GM12878 (cell line): ENCODE measurements at regions not wholly inside any gene's neighbourhood (a gene's known extent, or its start where the extent isn't known, plus 50 kb on each side); places are given as distances from the start of the nearest gene placed in this dataset.

Source experiments
- ATAC-seq: fragments of 200-7000 bp; cut with Tn5 transposase; 3 replicates; pipeline ENCODE4 v1.9.1; 2020; ENCODE audit warnings: mild to moderate bottlenecking, moderate library complexity
- BruUV-seq: library from RNA; stranded (reverse); fragments of 400-500 nt; replicated peaks from 2 replicates; lab custom pipeline; 2021; lab: Mats Ljungman, UMichigan
- CTCF ChIA-PET: fragments of 300-600 bp; sonication (Branson Sonifier 250); formaldehyde crosslinking; extraction: SDS; loops from one replicate; lab custom pipeline; 2021; ENCODE audit warnings: inconsistent platforms; lab: Yijun Ruan, JAX
- POLR2A ChIA-PET: fragments of 350-600 bp; formaldehyde crosslinking; extraction: SDS; loops from one replicate; lab custom pipeline; 2021; ENCODE audit warnings: inconsistent platforms; lab: Charles Lee
- RAD21 ChIA-PET: fragments of 300-600 bp; sonication (Branson Sonifier 250); formaldehyde crosslinking; loops from one replicate; lab custom pipeline; 2023; ENCODE audit warnings: antibody characterized with exemption; ENCODE audit not compliant: unreplicated experiment; lab: Charles Lee
- SMC1A ChIA-PET: fragments of 300-600 bp; sonication (Branson Sonifier 250); formaldehyde crosslinking; loops from one replicate; lab custom pipeline; 2023; ENCODE audit not compliant: unreplicated experiment, uncharacterized antibody; lab: Charles Lee
- DNase-seq: peaks from one replicate; pipeline ENCODE4 v3.0.0-alpha.2; 2011; ENCODE audit warnings: low read depth, low spot score
- FAIRE-seq: peaks from 3 replicates; lab custom pipeline; 2011; peaks lifted over from hg19 to GRCh38; lab: Jason Lieb, UNC
- H2AFZ ChIP-seq: 2 replicates; pipeline ENCODE4 v1.6.0; 2011; ENCODE audit warnings: low read depth, low read length, control low read depth; ENCODE audit not compliant: control insufficient read depth
- H3K27ac ChIP-seq: 2 replicates; pipeline ENCODE4 v1.5.1; 2011; ENCODE audit warnings: control low read depth; ENCODE audit not compliant: control insufficient read depth, insufficient read depth
- H3K27me3 ChIP-seq, 2 experiments: replicated peaks in 1 of 2; 2 replicates each; pipeline versions ENCODE4 v1.6.0 to v1.6.1; 2011; ENCODE audit warnings: low read length in 1 of 2; ENCODE audit not compliant: control insufficient read depth in 2 of 2, insufficient read depth in 2 of 2
- H3K36me3 ChIP-seq, 2 experiments: 2 replicates each; pipeline ENCODE4 v1.5.1; 2011; ENCODE audit warnings: low read length in 1 of 2; ENCODE audit not compliant: control insufficient read depth in 2 of 2, insufficient read depth in 2 of 2
- H3K4me1 ChIP-seq: 2 replicates; pipeline ENCODE4 v1.6.1; 2011; ENCODE audit warnings: mild to moderate bottlenecking, low read length, moderate library complexity, mixed read lengths; ENCODE audit not compliant: control insufficient read depth, insufficient read depth
- H3K4me2 ChIP-seq: 2 replicates; pipeline ENCODE4 v1.6.0; 2011; ENCODE audit warnings: control low read depth; ENCODE audit not compliant: control insufficient read depth, insufficient read depth
- H3K4me3 ChIP-seq: fragments of 200-600 bp; sonication (generic); 2 replicates; pipeline ENCODE4 v1.5.1; 2016
- H3K79me2 ChIP-seq: 2 replicates; pipeline ENCODE4 v1.6.0; 2011; ENCODE audit warnings: low read length; ENCODE audit not compliant: control insufficient read depth, insufficient read depth
- H3K9ac ChIP-seq: 2 replicates; pipeline ENCODE4 v1.8.0; 2011; ENCODE audit warnings: low read length, control low read depth, mixed read lengths; ENCODE audit not compliant: control insufficient read depth, insufficient read depth
- H3K9me3 ChIP-seq: replicated peaks from 3 replicates; pipeline ENCODE4 v1.5.1; 2011; ENCODE audit warnings: mild to moderate bottlenecking, low read length; ENCODE audit not compliant: control insufficient read depth, insufficient read depth
- H4K20me1 ChIP-seq: 2 replicates; pipeline ENCODE4 v1.6.0; 2011; ENCODE audit not compliant: control insufficient read depth, insufficient read depth
- CBFB ChIP-seq: IDR thresholded peaks from 2 replicates; pipeline ENCODE4 v1.6.1; 2016; ENCODE audit warnings: antibody characterized with exemption, low read depth
- CBX5 ChIP-seq: sonication (generic); IDR thresholded peaks from 2 replicates; pipeline ENCODE4 v1.6.1; 2016; ENCODE audit warnings: low read depth, moderate library complexity, mild to moderate bottlenecking, inconsistent platforms
- CHD1 ChIP-seq: IDR thresholded peaks from 2 replicates; pipeline ENCODE4 v1.6.1; 2012; ENCODE audit warnings: low read depth, low read length, improper control_type of control experiment
- CREB1 ChIP-seq: IDR thresholded peaks from 2 replicates; pipeline ENCODE4 v1.6.1; 2012; ENCODE audit warnings: low read depth, mild to moderate bottlenecking, inconsistent platforms
- FOXM1 ChIP-seq: IDR thresholded peaks from 2 replicates; pipeline ENCODE4 v1.6.1; 2012; ENCODE audit warnings: low read depth, mild to moderate bottlenecking, inconsistent platforms, low read length, moderate library complexity
- GATAD2B ChIP-seq: fragments of 450-650 bp; conservative IDR thresholded peaks from 2 replicates; pipeline ENCODE4 v1.6.1; 2017; ENCODE audit warnings: low read depth, mild to moderate bottlenecking, moderate library complexity
- HDAC6 ChIP-seq: fragments of 200-600 bp; sonication (generic); IDR thresholded peaks from one replicate; pipeline ENCODE4 v1.8.0; 2017; ENCODE audit warnings: antibody characterized with exemption; ENCODE audit not compliant: unreplicated experiment
- KDM1A ChIP-seq: fragments of 200-600 bp; sonication (generic); IDR thresholded peaks from 2 replicates; pipeline ENCODE4 v1.6.1; 2016; ENCODE audit warnings: borderline replicate concordance
- LARP7 ChIP-seq: fragments of 450-650 bp; IDR thresholded peaks from 2 replicates; pipeline ENCODE4 v1.6.1; 2017; ENCODE audit warnings: mild to moderate bottlenecking
- MYB ChIP-seq: fragments of 150-350 bp; IDR thresholded peaks from 2 replicates; pipeline ENCODE4 v1.6.1; 2014; ENCODE audit warnings: mild to moderate bottlenecking, low read depth, low read length, borderline replicate concordance
- NKRF ChIP-seq: fragments of 450-650 bp; conservative IDR thresholded peaks from 2 replicates; pipeline ENCODE4 v1.6.1; 2017; ENCODE audit warnings: mild to moderate bottlenecking, moderate library complexity
- PRDM15 ChIP-seq: fragments of 450-650 bp; formaldehyde crosslinking; IDR thresholded peaks from 2 replicates; pipeline ENCODE4 v1.4.0; 2020; ENCODE audit warnings: mild to moderate bottlenecking, moderate library complexity
- RB1 ChIP-seq: fragments of 450-650 bp; formaldehyde crosslinking; IDR thresholded peaks from 2 replicates; pipeline ENCODE4 v1.6.1; 2017; ENCODE audit warnings: mild to moderate bottlenecking, borderline replicate concordance
- SMAD5 ChIP-seq: IDR thresholded peaks from 2 replicates; pipeline ENCODE4 v1.6.1; 2016; ENCODE audit warnings: antibody characterized with exemption, low read depth
- SMARCA5 ChIP-seq: fragments of 450-650 bp; IDR thresholded peaks from 2 replicates; pipeline ENCODE4 v1.6.1; 2017; ENCODE audit warnings: mild to moderate bottlenecking
- STAT1 ChIP-seq: fragments of 450-650 bp; conservative IDR thresholded peaks from 2 replicates; pipeline ENCODE4 v1.6.1; 2014; ENCODE audit warnings: antibody characterized with exemption, mild to moderate bottlenecking
- WGBS: methylation state at CpG from one replicate; pipeline ENCODE4 v1.1.6; 2016; ENCODE audit warnings: low lambda C conversion rate; ENCODE audit not compliant: insufficient replicate concordance, insufficient coverage; ENCODE audit errors: missing lambda C conversion rate; 5-methylcytosine and 5-hydroxymethylcytosine counted together
- in situ Hi-C: fragments of 300-500 bp; cut with MboI; formaldehyde crosslinking; loops from 9 replicates; pipeline ENCODE4 v1.14.3; 2018; ENCODE audit warnings: mixed read lengths
- intact Hi-C: fragments of 100-400 bp; cut with micrococcal nuclease; formaldehyde crosslinking; loops from one replicate; pipeline ENCODE4 v1.14.2; 2022; ENCODE audit not compliant: unreplicated experiment

- ChIA-PET RAD21 (no interaction called here), CTCF (no interaction called here), SMC1A (interaction anchor here (1.3 kb wide), 1 partner anchor 417 kb away, joined by 3 read pairs; no protein-coding TSS in a partner anchor), POLR2A (no interaction called here)
- FAIRE-seq (no peak), DNase-seq (no peak), ATAC-seq (no peak)
- H3K79me2 ChIP-seq = no peaks in the 10 kb centered on the region
- H3K4me2 ChIP-seq = no peak overlapping the region
- no peak for TF ChIP-seq KDM1A
- no peak for TF ChIP-seq SMARCA5
- no peak for TF ChIP-seq RB1
- no peak for TF ChIP-seq FOXM1
- no peak for TF ChIP-seq CBFB
- H3K4me1 ChIP-seq = no peaks in the 10 kb centered on the region
- H3K9ac ChIP-seq = no peak overlapping the region
- intact Hi-C loops (no loop called here), in situ Hi-C loops (no loop called here)
- H4K20me1 ChIP-seq = no peaks in the 10 kb centered on the region
- 56% methylated on average over 4 of the region's 4 CpGs for WGBS
- H3K36me3 ChIP-seq = no peaks in the 10 kb centered on the region
- no peak overlapping the region for H3K27ac ChIP-seq
- no peaks in the 10 kb centered on the region for H3K9me3 ChIP-seq
- no peak overlapping the region for H2AFZ ChIP-seq
- no peaks in the 10 kb centered on the region for H3K27me3 ChIP-seq
- H3K4me3 ChIP-seq = no peak overlapping the region
- no TSS peak for BruUV-seq
Observed at GRCh38 chr5:123868881-123869280, 356.9 kb downstream of the CSNK1G3 start.

- no peak overlapping the region for H3K27ac ChIP-seq
- TF ChIP-seq CBX5 (no peak), HDAC6 (no peak), CHD1 (no peak), LARP7 (no peak), CREB1 (no peak), NKRF (no peak), STAT1 (no peak), GATAD2B (no peak), PRDM15 (CRISPR knock-in tag) (no peak), MYB (no peak), CBFB (no peak), SMAD5 (no peak)
Observed at GRCh38 chr5:123868267-123868666, 356.3 kb downstream of the CSNK1G3 start.

More at GRCh38 chr5:123868267-123868666, 356.3 kb downstream of the CSNK1G3 start:
- RAD21 ChIA-PET = no interaction called here
- FAIRE-seq (no peak), ATAC-seq (no peak), DNase-seq (no peak)
- SMC1A ChIA-PET = interaction anchor here (1.0 to 1.3 kb wide), 2 partner anchors 73 to 418 kb away, joined by 3 read pairs; no protein-coding TSS in a partner anchor
- POLR2A ChIA-PET = no interaction called here
- intact Hi-C loops = no loop called here
- Histone ChIP-seq H4K20me1 (no peaks in the 10 kb centered on the region), H3K4me2 (no peak overlapping the region), H3K36me3 (no peaks in the 10 kb centered on the region), H3K9ac (no peak overlapping the region), H3K4me1 (no peaks in the 10 kb centered on the region), H3K4me3 (no peak overlapping the region), H3K9me3 (no peaks in the 10 kb centered on the region), H3K79me2 (no peaks in the 10 kb centered on the region), H2AFZ (no peak overlapping the region), H3K27me3 (no peaks in the 10 kb centered on the region)
- in situ Hi-C loops = no loop called here
- no TSS peak for BruUV-seq
- CTCF ChIA-PET = no interaction called here
